SIG-M5 treated with dmso at 0.1 percent for 504 hours (cell line): ENCODE measurements at regions not wholly inside any gene's neighbourhood (a gene's known extent, or its start where the extent isn't known, plus 50 kb on each side); places are given as distances from the start of the nearest gene placed in this dataset.
"Not testable (repeated sequence)": the region's sequence is repeated elsewhere in the genome, so short reads cannot be mapped to it uniquely, and the experiment has no call there.

Source experiments
- DNase-seq: peaks from one replicate; lab custom pipeline; 2025; ENCODE audit not compliant: unreplicated experiment; lab: John Stamatoyannopoulos, UW

GRCh38 chr7:93658163-93658562, 83.6 kb upstream of the CALCR start:
- not testable (repeated sequence) for DNase-seq

- DNase-seq, result no peak
These were observed 77.2 kb upstream of the CALCR start for GRCh38 chr7:93651603-93652159.

GRCh38 chr7:93646538-93646937, 72.0 kb upstream of the CALCR start:
- DNase-seq, result no peak

- DNase-seq, result no peak
These were observed 61.8 kb upstream of the CALCR start for GRCh38 chr7:93636276-93636675.

- DNase-seq, result no peak
These were observed 57.8 kb upstream of the CALCR start for GRCh38 chr7:93632371-93632770.

- no peak for DNase-seq
These were observed 54.8 kb upstream of the CALCR start for GRCh38 chr7:93629291-93629801.

- DNase-seq, result no peak
These were observed 52.3 kb upstream of the CALCR start for GRCh38 chr7:93626869-93627268.
